Sigmoid colon (tissue), 4 donors: ENCODE measurements at regions not wholly inside any gene's neighbourhood (a gene's known extent, or its start where the extent isn't known, plus 50 kb on each side); places are given as distances from the start of the nearest gene placed in this dataset.

Experiments used
- POLR2A ChIP-seq, 2 donors: fragments of 450-650 bp; IDR thresholded peaks; one replicate each; pipeline ENCODE4 v1.6.1; 2016; ENCODE audit warnings: antibody characterized with exemption in 2 of 2, mild to moderate bottlenecking in 2 of 2, moderate library complexity in 2 of 2
- POLR2AphosphoS5 ChIP-seq, 4 donors: sonication (generic); formaldehyde crosslinking; IDR thresholded peaks; one replicate each; pipeline ENCODE4 v1.6.1; 2017; ENCODE audit warnings: antibody characterized with exemption in 4 of 4
- TF ChIP-seq, protein P1 (sequence below), 4 experiments: fragments of 450-650 bp in 3 of 4; fragments of 200-600 bp in 1 of 4; IDR thresholded peaks; one replicate each; pipeline ENCODE4 v1.5.1; 2016 to 2019; ENCODE audit warnings: antibody characterized with exemption in 4 of 4, mild to moderate bottlenecking in 3 of 4, moderate library complexity in 2 of 4

- TF ChIP-seq POLR2A (IDR thresholded peaks at IDR 0.05) = no peak
- TF ChIP-seq, protein P1, sequence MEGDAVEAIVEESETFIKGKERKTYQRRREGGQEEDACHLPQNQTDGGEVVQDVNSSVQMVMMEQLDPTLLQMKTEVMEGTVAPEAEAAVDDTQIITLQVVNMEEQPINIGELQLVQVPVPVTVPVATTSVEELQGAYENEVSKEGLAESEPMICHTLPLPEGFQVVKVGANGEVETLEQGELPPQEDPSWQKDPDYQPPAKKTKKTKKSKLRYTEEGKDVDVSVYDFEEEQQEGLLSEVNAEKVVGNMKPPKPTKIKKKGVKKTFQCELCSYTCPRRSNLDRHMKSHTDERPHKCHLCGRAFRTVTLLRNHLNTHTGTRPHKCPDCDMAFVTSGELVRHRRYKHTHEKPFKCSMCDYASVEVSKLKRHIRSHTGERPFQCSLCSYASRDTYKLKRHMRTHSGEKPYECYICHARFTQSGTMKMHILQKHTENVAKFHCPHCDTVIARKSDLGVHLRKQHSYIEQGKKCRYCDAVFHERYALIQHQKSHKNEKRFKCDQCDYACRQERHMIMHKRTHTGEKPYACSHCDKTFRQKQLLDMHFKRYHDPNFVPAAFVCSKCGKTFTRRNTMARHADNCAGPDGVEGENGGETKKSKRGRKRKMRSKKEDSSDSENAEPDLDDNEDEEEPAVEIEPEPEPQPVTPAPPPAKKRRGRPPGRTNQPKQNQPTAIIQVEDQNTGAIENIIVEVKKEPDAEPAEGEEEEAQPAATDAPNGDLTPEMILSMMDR (IDR thresholded peaks at IDR 0.05) = no peak
- TF ChIP-seq POLR2AphosphoS5 (IDR thresholded peaks at IDR 0.05) = no peak
Measured at GRCh38 chr2:216911008-216911407, 51.1 kb upstream of the TNP1 start.
